Sigmoid colon (tissue), 4 donors: ENCODE measurements at regions not wholly inside any gene's neighbourhood (a gene's known extent, or its start where the extent isn't known, plus 50 kb on each side); places are given as distances from the start of the nearest gene placed in this dataset.

ENCODE experiments used
- CTCF ChIP-seq, 4 experiments: fragments of 450-650 bp in 3 of 4; fragments of 200-600 bp in 1 of 4; IDR thresholded peaks; one replicate each; pipeline ENCODE4 v1.5.1; 2016 to 2019; ENCODE audit warnings: antibody characterized with exemption in 4 of 4, mild to moderate bottlenecking in 3 of 4, moderate library complexity in 2 of 4
- EP300 ChIP-seq, 4 donors: sonication (generic); formaldehyde crosslinking; IDR thresholded peaks; one replicate each; pipeline ENCODE4 v1.6.1; 2017; ENCODE audit warnings: antibody characterized with exemption in 4 of 4
- POLR2A ChIP-seq, 2 donors: fragments of 450-650 bp; IDR thresholded peaks; one replicate each; pipeline ENCODE4 v1.6.1; 2016; ENCODE audit warnings: antibody characterized with exemption in 2 of 2, mild to moderate bottlenecking in 2 of 2, moderate library complexity in 2 of 2
- POLR2AphosphoS5 ChIP-seq, 4 donors: sonication (generic); formaldehyde crosslinking; IDR thresholded peaks; one replicate each; pipeline ENCODE4 v1.6.1; 2017; ENCODE audit warnings: antibody characterized with exemption in 4 of 4

- TF ChIP-seq CTCF (IDR thresholded peaks at IDR 0.05) (no peak), POLR2A (IDR thresholded peaks at IDR 0.05) (no peak), POLR2AphosphoS5 (IDR thresholded peaks at IDR 0.05) (no peak), EP300 (IDR thresholded peaks at IDR 0.05) (no peak)
Observed at GRCh38 chr16:49127103-49127502, 154.5 kb downstream of the CBLN1 start.
